Activated T-helper 1 cell treated with anti-CD3 and anti-CD28 coated beads, Interleukin-12 subunit alpha, Interleukin-12 subunit beta, Interleukin-2, Interleukin-4 antibody, amounts not matched to agents 30 ng/mL and 10 ng/mL and 1 ng/mL, durations not matched to agents 14 hours and 24 hours and 36 hours (primary cell): ENCODE measurements at regions not wholly inside any gene's neighbourhood (a gene's known extent, or its start where the extent isn't known, plus 50 kb on each side); places are given as distances from the start of the nearest gene placed in this dataset.

Experiments used
- DNase-seq: peaks from one replicate; pipeline ENCODE4 v3.0.0; 2021; ENCODE audit warnings: low spot score
- H3K27ac Mint-ChIP-seq: one replicate; pipeline ENCODE4 v1.8.0; 2021; ENCODE audit warnings: mild to moderate bottlenecking, mixed read lengths
- H3K27me3 Mint-ChIP-seq: one replicate; pipeline ENCODE4 v1.8.0; 2022; ENCODE audit warnings: mild to moderate bottlenecking, moderate library complexity, mixed read lengths; ENCODE audit not compliant: insufficient read depth
- H3K36me3 Mint-ChIP-seq: one replicate; pipeline ENCODE4 v1.8.0; 2021; ENCODE audit warnings: low read depth, mixed read lengths
- H3K4me1 Mint-ChIP-seq: one replicate; pipeline ENCODE4 v1.8.0; 2021; ENCODE audit warnings: low read depth, mixed read lengths
- H3K4me3 Mint-ChIP-seq: one replicate; pipeline ENCODE4 v1.8.0; 2021; ENCODE audit warnings: mild to moderate bottlenecking, moderate library complexity, mixed read lengths
- H3K9me3 Mint-ChIP-seq: one replicate; pipeline ENCODE4 v1.8.0; 2021; ENCODE audit warnings: mixed read lengths
- intact Hi-C: fragments of 100-400 bp; cut with micrococcal nuclease; formaldehyde crosslinking; loops from one replicate; pipeline ENCODE4 v1.15.1; 2024

DNA sequence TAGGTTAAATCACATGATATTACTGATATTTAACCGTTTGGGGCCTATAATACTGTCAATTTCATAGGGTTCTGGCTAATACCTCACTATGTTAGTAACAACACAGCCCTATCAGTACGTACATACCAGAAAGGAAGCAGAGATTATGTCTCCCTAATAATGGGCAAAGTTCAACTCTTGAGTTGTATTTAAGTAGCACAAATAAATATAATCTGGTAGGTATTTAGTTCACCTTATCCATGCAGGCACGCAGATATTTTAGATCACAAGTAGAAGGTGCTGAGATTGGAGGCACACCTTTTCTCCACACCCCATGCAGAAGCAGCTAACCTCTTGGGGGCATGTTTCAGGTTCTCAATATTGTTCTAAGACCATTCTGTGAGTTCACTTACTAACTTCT is 118.9 kb downstream of the IRS1 start:
- intact Hi-C loops, result no loop called here
- DNase-seq, result no peak

DNA sequence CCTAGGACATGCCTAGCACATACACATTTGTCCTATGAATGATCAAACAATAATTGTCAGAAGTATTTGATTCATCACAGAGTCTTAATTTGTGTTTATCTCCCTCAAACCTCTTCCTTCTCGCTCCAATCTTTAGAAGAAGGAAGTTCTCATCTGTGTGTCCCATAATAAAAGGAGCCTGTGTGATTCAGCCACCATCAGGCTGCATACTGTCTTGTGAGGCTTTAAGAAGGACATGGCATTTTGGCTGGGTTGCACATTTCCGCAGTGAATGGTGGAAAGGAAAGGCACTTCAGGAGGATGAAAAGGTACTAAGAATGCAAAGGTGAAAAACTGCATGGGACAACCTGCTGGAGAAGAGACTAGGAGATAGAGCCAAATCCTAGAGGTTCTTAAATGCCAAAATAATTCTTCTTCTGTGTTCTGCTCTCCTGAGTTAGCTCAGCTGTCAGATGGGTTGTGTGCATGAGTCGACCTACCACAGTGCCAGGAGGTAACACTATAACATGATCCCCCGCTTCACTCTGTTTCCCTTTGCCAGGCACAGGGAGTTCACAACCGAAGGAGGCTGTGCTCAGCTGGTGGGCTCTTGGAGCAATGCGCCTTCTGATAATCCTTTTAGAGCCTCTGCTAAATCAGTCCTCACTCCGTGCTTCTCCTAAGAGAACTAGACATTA is 120.1 kb downstream of the IRS1 start:
- peaks cover 23% of the 10 kb centered on the region for H3K27me3 Mint-ChIP-seq
- H3K27ac Mint-ChIP-seq, result no peak overlapping the region
- H3K9me3 Mint-ChIP-seq, result no peaks in the 10 kb centered on the region
- H3K36me3 Mint-ChIP-seq, result no peaks in the 10 kb centered on the region
- no peak for DNase-seq
- no peaks in the 10 kb centered on the region for H3K4me1 Mint-ChIP-seq
- H3K4me3 Mint-ChIP-seq, result no peak overlapping the region
- intact Hi-C loops, result no loop called here

More for the DNA sequence above, 118.9 kb downstream of the IRS1 start:
- Mint-ChIP-seq H3K27ac (no peak overlapping the region), H3K4me1 (peaks cover 6% of the 10 kb centered on the region), H3K4me3 (no peak overlapping the region), H3K27me3 (peaks cover 20% of the 10 kb centered on the region), H3K9me3 (no peaks in the 10 kb centered on the region), H3K36me3 (no peaks in the 10 kb centered on the region)

DNA sequence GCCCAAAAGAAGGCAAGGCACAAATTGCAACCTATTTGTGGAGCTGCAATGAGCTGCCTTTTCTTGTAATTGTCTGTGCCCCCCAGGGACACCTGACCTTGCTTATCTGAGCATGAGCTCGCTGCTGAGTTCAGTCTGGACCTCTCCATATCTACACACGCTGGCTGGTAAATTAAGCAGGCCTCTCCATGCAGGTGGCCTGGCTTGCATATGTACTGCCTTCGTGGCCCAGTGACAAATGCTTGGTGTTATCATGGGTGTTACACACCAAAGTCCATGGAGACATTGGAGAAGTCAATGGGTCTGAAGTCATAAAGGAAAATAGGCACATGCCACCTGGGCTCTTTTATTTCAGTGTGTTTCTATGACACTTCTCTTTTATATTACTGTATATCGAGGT is 121.2 kb downstream of the IRS1 start:
- no peak for DNase-seq
- H3K4me3 Mint-ChIP-seq, result no peak overlapping the region
- no peaks in the 10 kb centered on the region for H3K36me3 Mint-ChIP-seq
- H3K9me3 Mint-ChIP-seq, result no peaks in the 10 kb centered on the region
- H3K27me3 Mint-ChIP-seq, result peaks cover 27% of the 10 kb centered on the region
- peaks cover under 1% of the 10 kb centered on the region for H3K4me1 Mint-ChIP-seq
- no peak overlapping the region for H3K27ac Mint-ChIP-seq
- intact Hi-C loops, result no loop called here

DNA sequence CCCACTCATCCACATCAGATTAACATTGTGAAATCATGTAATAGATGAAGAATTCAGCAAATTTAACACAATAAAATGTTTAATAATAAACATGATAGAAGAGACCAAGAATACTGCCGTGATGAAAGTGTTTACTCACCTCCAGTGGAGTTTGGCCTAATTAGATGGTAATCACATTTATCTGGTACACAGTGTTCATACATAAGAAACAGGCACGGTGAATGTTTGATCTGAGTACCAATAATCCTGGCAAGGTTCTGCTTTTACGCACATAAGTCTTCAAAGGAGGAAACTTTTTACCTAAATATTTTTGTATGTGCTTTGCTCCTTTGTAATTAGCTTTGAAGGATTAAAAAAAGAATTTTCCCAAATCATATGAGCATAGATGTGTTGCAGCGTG is 122.5 kb downstream of the IRS1 start:
- no peak overlapping the region for H3K27ac Mint-ChIP-seq
- peaks cover 3% of the 10 kb centered on the region for H3K36me3 Mint-ChIP-seq
- intact Hi-C loops, result no loop called here
- DNase-seq, result no peak
- H3K4me3 Mint-ChIP-seq, result no peak overlapping the region
- peaks cover 24% of the 10 kb centered on the region for H3K27me3 Mint-ChIP-seq
- H3K4me1 Mint-ChIP-seq, result peaks cover 9% of the 10 kb centered on the region
- H3K9me3 Mint-ChIP-seq, result no peaks in the 10 kb centered on the region

DNA sequence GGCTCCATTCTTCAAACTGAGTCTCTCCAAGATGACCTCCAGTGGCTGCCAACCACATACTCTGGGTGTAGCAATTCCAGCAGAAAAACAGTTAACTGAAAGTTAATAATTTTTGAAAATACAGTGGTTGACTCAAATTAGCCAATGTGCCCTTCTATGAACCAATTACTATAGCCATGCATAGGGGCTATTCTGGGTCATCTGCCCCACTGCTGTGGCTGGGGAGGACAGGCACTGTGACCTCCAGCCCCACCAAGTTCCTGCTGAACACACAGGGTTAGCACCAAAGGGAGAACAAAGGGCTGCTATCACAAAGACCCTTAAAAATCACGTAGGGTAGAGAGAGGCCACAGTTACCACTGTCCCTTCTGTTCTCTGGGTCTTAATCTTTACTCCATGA is 123.0 kb downstream of the IRS1 start:
- intact Hi-C loops, result no loop called here
- H3K4me1 Mint-ChIP-seq, result peaks cover 9% of the 10 kb centered on the region
- peaks cover 6% of the 10 kb centered on the region for H3K36me3 Mint-ChIP-seq
- peaks cover 27% of the 10 kb centered on the region for H3K27me3 Mint-ChIP-seq
- no peak for DNase-seq
- H3K9me3 Mint-ChIP-seq, result no peaks in the 10 kb centered on the region
- no peak overlapping the region for H3K4me3 Mint-ChIP-seq
- H3K27ac Mint-ChIP-seq, result no peak overlapping the region

- H3K27me3 Mint-ChIP-seq, result peaks cover 27% of the 10 kb centered on the region
- DNase-seq, result no peak
- no peak overlapping the region for H3K4me3 Mint-ChIP-seq
- H3K27ac Mint-ChIP-seq, result no peak overlapping the region
- H3K36me3 Mint-ChIP-seq, result peaks cover 6% of the 10 kb centered on the region
- intact Hi-C loops, result no loop called here
- no peaks in the 10 kb centered on the region for H3K9me3 Mint-ChIP-seq
- peaks cover 9% of the 10 kb centered on the region for H3K4me1 Mint-ChIP-seq
Observed at GRCh38 chr2:226674123-226674522, 125.5 kb downstream of the IRS1 start.

DNA sequence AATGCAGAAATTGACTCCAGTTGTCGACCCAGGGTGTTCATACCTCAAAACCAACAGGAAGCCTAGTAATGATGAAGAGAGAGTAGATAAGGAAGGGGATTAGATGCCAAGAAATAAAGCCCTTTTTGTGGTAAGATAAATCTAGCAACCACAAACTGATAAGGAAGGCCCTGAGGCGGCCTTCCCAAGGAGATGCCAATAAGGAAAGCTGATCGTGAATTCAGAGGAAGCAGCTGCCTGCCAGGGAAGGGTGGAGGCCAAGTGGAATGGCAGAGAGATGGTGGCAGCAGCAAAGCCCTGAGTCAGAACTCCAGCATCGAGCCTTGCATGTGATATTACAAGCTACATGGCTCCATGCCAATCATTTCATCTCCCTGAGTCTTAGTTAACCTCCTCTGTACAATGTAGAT is 126.3 kb downstream of the IRS1 start:
- no peak for DNase-seq
- Mint-ChIP-seq H3K4me1 (peaks cover 9% of the 10 kb centered on the region), H3K9me3 (no peaks in the 10 kb centered on the region), H3K27ac (no peak overlapping the region), H3K4me3 (no peak overlapping the region), H3K36me3 (peaks cover 6% of the 10 kb centered on the region), H3K27me3 (peaks cover 28% of the 10 kb centered on the region)
- intact Hi-C loops, result no loop called here

GRCh38 chr2:226671141-226671676 is 128.4 kb downstream of the IRS1 start:
- peaks cover 22% of the 10 kb centered on the region for H3K27me3 Mint-ChIP-seq
- H3K36me3 Mint-ChIP-seq, result peaks cover 6% of the 10 kb centered on the region
- no peaks in the 10 kb centered on the region for H3K9me3 Mint-ChIP-seq
- peaks cover 9% of the 10 kb centered on the region for H3K4me1 Mint-ChIP-seq
- DNase-seq, result no peak
- no peak overlapping the region for H3K27ac Mint-ChIP-seq
- no peak overlapping the region for H3K4me3 Mint-ChIP-seq
- intact Hi-C loops, result no loop called here

DNA sequence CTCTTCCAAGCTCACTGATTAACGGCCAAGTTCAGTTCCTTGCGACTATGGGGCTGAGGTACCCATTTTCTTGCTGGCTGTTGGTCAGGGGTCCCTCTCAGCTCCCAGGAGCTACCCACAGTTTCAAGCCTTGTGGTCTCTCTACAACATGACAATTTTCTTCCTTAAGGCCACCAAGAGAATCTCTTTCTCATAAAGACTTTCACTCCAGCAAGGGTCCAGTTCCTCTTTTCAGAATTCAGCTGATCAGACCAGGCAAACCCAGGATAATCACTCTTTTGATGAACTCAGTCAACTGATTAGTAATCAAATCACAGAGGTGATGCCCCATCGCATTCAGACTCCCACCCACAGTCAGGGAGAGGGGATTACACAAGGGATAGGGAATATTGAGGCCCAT is 129.7 kb downstream of the IRS1 start:
- no peaks in the 10 kb centered on the region for H3K9me3 Mint-ChIP-seq
- H3K36me3 Mint-ChIP-seq, result peaks cover 7% of the 10 kb centered on the region
- H3K4me1 Mint-ChIP-seq, result peaks cover 9% of the 10 kb centered on the region
- no peak overlapping the region for H3K4me3 Mint-ChIP-seq
- H3K27ac Mint-ChIP-seq, result no peak overlapping the region
- DNase-seq, result no peak
- intact Hi-C loops, result no loop called here
- peaks cover 20% of the 10 kb centered on the region for H3K27me3 Mint-ChIP-seq

DNA sequence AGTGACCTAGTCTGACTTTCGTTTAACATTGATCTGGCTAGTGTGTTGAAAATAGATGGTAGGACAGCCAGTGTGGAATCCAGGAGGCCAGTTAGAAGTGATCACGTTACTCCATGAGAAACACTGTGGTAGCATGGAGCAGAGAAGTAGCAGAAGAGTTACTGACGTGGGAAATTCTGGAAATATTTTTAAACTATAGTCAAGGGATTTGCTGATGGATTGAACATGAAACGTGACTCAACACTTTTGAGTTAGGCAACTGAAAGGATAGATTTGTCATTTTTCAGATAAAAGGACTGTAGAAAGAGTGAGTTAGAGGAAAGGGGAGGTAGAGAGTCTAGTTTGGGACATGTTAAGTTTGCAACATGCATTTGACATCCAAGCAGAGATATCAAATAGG is 130.4 kb downstream of the IRS1 start:
- Mint-ChIP-seq H3K9me3 (no peaks in the 10 kb centered on the region), H3K27ac (no peak overlapping the region), H3K27me3 (peaks cover 13% of the 10 kb centered on the region), H3K4me3 (no peak overlapping the region), H3K36me3 (peaks cover 7% of the 10 kb centered on the region), H3K4me1 (peaks cover 9% of the 10 kb centered on the region)
- intact Hi-C loops, result no loop called here
- no peak for DNase-seq

DNA sequence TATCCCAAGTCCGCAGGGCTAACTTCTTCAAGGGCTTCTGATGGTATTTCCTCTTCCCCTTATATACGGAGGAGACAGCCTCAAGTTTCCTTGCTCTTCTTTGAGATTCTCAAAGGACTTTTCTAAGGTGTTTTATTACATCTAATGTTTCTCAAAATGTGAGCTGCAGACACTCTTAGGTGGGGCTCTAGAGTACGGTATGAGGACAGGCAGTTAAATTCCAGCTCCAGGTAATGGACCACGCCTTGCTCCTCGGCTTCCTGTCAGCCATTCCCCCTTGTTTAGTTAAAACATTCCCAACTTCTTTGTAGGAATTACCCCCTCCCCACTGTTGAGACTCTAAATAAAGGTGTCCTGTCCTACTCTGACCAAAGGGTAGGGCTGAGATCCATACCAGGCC is 131.9 kb downstream of the IRS1 start:
- Mint-ChIP-seq H3K9me3 (no peaks in the 10 kb centered on the region), H3K27ac (no peak overlapping the region), H3K4me1 (peaks cover under 1% of the 10 kb centered on the region), H3K36me3 (peaks cover 4% of the 10 kb centered on the region), H3K4me3 (no peak overlapping the region), H3K27me3 (peaks cover 11% of the 10 kb centered on the region)
- intact Hi-C loops, result no loop called here
- no peak for DNase-seq

GRCh38 chr2:226665306-226665831 is 134.3 kb downstream of the IRS1 start:
- Mint-ChIP-seq H3K36me3 (peaks cover 1% of the 10 kb centered on the region), H3K4me1 (no peaks in the 10 kb centered on the region), H3K27ac (no peak overlapping the region), H3K4me3 (no peak overlapping the region), H3K27me3 (peaks cover 2% of the 10 kb centered on the region), H3K9me3 (no peaks in the 10 kb centered on the region)
- intact Hi-C loops, result no loop called here
- no peak for DNase-seq

GRCh38 chr2:226664661-226665060 is 135.0 kb downstream of the IRS1 start:
- no peak overlapping the region for H3K4me3 Mint-ChIP-seq
- no peak for DNase-seq
- intact Hi-C loops, result no loop called here
- H3K27ac Mint-ChIP-seq, result no peak overlapping the region
- peaks cover 1% of the 10 kb centered on the region for H3K36me3 Mint-ChIP-seq
- H3K27me3 Mint-ChIP-seq, result peaks cover 2% of the 10 kb centered on the region
- no peaks in the 10 kb centered on the region for H3K4me1 Mint-ChIP-seq
- H3K9me3 Mint-ChIP-seq, result no peaks in the 10 kb centered on the region
